Left lung (tissue), 4 donors: ENCODE measurements at regions not wholly inside any gene's neighbourhood (a gene's known extent, or its start where the extent isn't known, plus 50 kb on each side); places are given as distances from the start of the nearest gene placed in this dataset.

Source experiments
- ATAC-seq: fragments of 200-7000 bp; cut with Tn5 transposase; one replicate; pipeline ENCODE4 v1.9.1; 2020; ENCODE audit warnings: moderate library complexity
- DNase-seq, 4 donors: peaks; one replicate each; pipeline ENCODE4 v3.0.0-alpha.2; 2013 to 2020
- H3K27ac ChIP-seq, 2 donors: fragments of 200-600 bp; sonication (generic) in 1 of 2; one replicate each; pipeline versions ENCODE4 v1.5.0 to v1.8.0; 2020 to 2021
- H3K27me3 ChIP-seq, 2 donors: fragments of 200-600 bp; sonication (generic) in 1 of 2; one replicate each; pipeline versions ENCODE4 v1.5.0 to v1.8.0; 2020 to 2021
- H3K36me3 ChIP-seq, 2 donors: fragments of 200-600 bp; sonication (generic) in 1 of 2; one replicate each; pipeline versions ENCODE4 v1.5.0 to v1.8.0; 2020 to 2021
- H3K4me1 ChIP-seq, 2 donors: fragments of 200-600 bp; one replicate each; pipeline ENCODE4 v1.8.0; 2021
- H3K4me3 ChIP-seq, 2 donors: fragments of 200-600 bp; sonication (generic) in 1 of 2; one replicate each; pipeline versions ENCODE4 v1.5.0 to v1.8.0; 2020 to 2021; ENCODE audit warnings: mild to moderate bottlenecking in 1 of 2
- H3K9me3 ChIP-seq, 2 donors: fragments of 200-600 bp; sonication (generic) in 1 of 2; one replicate each; pipeline versions ENCODE4 v1.5.0 to v1.8.0; 2020 to 2021
- intact Hi-C, 2 donors: fragments of 100-400 bp; cut with DNase I; formaldehyde crosslinking; loops; one replicate each; pipeline versions ENCODE4 v1.11.2 to v1.14.2; 2022
- TF ChIP-seq, protein P1 (sequence below), 2 donors: fragments of 200-600 bp; sonication (generic) in 1 of 2; IDR thresholded peaks; one replicate each; pipeline versions ENCODE4 v1.5.0 to v1.8.0; 2021; ENCODE audit warnings: antibody characterized with exemption in 2 of 2
- donor health status: DM: no; HTN: yes; CAD: no.
- donor health status: DM: no; HTN: no; CAD: no.

DNA sequence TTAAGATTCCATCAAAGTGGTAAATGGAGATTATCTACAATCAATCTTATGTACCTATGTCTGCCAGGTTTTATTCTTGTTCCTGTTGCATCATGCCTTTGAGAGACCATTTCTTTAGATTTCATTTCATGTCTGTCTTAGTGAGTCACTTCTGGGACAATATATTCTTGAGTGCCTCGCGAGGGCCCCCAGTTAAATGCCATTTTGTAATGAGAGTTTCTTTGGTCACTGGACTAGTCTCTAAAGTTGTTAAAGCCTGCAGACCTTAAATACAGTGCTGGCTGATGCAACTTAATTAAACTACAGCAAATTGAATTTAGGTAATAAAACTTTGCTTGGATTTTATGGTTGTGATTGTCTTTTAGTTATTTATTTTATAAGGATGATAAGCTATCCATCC is 87.2 kb upstream of the PITX2 start:
- H3K27ac ChIP-seq = no peak overlapping the region
- H3K36me3 ChIP-seq = no peaks in the 10 kb centered on the region
- intact Hi-C loops = no loop called here
- ATAC-seq (no peak), DNase-seq (no peak)
- TF ChIP-seq, protein P1, sequence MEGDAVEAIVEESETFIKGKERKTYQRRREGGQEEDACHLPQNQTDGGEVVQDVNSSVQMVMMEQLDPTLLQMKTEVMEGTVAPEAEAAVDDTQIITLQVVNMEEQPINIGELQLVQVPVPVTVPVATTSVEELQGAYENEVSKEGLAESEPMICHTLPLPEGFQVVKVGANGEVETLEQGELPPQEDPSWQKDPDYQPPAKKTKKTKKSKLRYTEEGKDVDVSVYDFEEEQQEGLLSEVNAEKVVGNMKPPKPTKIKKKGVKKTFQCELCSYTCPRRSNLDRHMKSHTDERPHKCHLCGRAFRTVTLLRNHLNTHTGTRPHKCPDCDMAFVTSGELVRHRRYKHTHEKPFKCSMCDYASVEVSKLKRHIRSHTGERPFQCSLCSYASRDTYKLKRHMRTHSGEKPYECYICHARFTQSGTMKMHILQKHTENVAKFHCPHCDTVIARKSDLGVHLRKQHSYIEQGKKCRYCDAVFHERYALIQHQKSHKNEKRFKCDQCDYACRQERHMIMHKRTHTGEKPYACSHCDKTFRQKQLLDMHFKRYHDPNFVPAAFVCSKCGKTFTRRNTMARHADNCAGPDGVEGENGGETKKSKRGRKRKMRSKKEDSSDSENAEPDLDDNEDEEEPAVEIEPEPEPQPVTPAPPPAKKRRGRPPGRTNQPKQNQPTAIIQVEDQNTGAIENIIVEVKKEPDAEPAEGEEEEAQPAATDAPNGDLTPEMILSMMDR (IDR thresholded peaks at IDR 0.05) = no peak
- no peaks in the 10 kb centered on the region for H3K9me3 ChIP-seq
- H3K4me3 ChIP-seq = no peak overlapping the region
- H3K4me1 ChIP-seq = no peaks in the 10 kb centered on the region
- no peaks in the 10 kb centered on the region for H3K27me3 ChIP-seq

DNA sequence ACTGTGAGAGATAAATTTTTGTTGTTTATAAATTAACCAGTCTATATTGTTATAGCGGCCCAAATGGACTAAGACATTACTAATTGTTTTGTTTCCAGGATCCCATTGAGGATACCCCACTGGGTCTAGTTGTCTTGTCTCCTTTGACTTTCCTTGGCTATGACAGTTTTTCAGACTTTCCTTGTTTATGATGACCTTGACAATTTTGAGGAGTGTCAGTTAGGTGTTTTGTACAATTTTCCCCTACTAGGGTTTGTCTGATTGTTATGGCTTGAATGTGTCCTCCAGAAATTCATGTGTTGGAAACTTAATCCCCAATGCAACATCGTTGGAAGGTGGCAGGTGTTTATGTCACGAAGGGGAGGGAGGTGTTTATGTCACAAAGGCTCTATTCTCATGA is 89.6 kb upstream of the PITX2 start:
- no peaks in the 10 kb centered on the region for H3K27me3 ChIP-seq
- H3K27ac ChIP-seq = no peak overlapping the region
- no peaks in the 10 kb centered on the region for H3K9me3 ChIP-seq
- no peak overlapping the region for H3K4me3 ChIP-seq
- DNase-seq (no peak), ATAC-seq (no peak)
- intact Hi-C loops = no loop called here
- TF ChIP-seq, protein P1 (IDR thresholded peaks at IDR 0.05) = no peak
- no peaks in the 10 kb centered on the region for H3K36me3 ChIP-seq
- no peaks in the 10 kb centered on the region for H3K4me1 ChIP-seq

DNA sequence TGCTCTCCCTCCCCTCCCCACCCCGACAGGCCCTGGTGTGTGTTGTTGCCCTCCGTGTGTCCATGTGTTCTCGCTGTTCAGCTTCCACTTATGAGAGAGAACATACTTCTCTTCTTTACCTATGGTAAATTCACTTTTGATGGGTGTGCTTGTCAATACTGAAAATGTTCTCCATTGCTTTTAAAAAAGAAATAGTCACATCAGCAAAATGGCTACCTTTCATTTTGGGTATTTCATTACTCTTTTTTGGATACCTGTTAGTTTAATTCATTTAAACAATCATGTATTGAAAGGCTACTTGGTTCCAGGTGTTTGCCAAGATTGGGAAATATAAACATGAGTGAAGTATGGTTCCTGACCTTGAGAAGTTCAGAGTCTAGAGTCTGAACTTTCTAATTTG is 107.4 kb upstream of the PITX2 start:
- intact Hi-C loops = no loop called here
- ATAC-seq = no peak
- TF ChIP-seq, protein P1 (IDR thresholded peaks at IDR 0.05) = no peak
- H3K27ac ChIP-seq = no peak overlapping the region
- peaks cover 0 to 2% of the 10 kb centered on the region in 2 donors for H3K9me3 ChIP-seq
- no peaks in the 10 kb centered on the region for H3K4me1 ChIP-seq
- H3K4me3 ChIP-seq = no peak overlapping the region
- H3K36me3 ChIP-seq = no peaks in the 10 kb centered on the region
- no peaks in the 10 kb centered on the region for H3K27me3 ChIP-seq
- no peak for DNase-seq

DNA sequence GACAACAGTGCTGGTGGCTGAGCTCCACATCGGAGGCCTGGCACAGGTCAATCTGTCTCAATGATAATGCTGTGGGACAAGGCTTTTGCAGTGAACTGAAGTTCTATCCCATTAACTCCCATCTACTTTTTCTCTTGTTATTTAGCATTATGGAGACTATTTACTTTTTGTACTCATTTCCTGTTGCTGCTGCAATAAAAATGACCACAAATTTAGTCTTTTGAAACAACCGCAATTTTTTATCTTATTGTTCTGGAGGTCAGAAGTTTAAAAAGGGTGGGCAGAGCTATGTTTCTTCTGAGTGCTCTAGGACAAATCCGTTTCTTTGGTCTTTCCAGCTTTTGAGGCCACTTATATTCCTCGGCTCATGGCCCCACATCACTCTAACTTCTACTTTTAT is 111.0 kb upstream of the PITX2 start:
- ATAC-seq (no peak), DNase-seq (no peak)
- H3K9me3 ChIP-seq = no peaks in the 10 kb centered on the region
- no peaks in the 10 kb centered on the region for H3K36me3 ChIP-seq
- no peaks in the 10 kb centered on the region for H3K27me3 ChIP-seq
- no peak overlapping the region for H3K4me3 ChIP-seq
- H3K27ac ChIP-seq = no peak overlapping the region
- intact Hi-C loops = no loop called here
- H3K4me1 ChIP-seq = no peaks in the 10 kb centered on the region
- TF ChIP-seq, protein P1 (IDR thresholded peaks at IDR 0.05) = no peak

DNA sequence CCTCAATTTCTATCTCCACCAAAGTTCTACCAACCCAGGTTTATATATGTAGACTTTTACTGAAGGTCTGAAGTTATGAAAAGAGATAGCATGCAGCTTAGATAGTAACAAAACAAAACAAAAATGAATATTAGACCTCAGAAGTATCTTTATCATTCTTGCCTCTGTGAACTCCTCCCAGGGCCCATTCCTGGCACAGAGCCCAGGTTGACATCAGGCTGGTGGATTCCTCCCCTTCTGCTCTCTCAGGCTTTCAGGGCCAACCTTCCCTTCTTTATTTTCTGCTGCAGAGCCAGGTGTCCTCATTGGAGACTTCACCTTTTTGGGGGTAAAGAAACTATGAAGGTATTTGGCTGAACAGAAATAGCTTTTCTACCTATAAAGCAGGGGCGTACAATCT is 112.8 kb upstream of the PITX2 start:
- Histone ChIP-seq H3K9me3 (no peaks in the 10 kb centered on the region), H3K4me1 (no peaks in the 10 kb centered on the region), H3K27ac (no peak overlapping the region), H3K36me3 (no peaks in the 10 kb centered on the region), H3K4me3 (no peak overlapping the region), H3K27me3 (no peaks in the 10 kb centered on the region)
- no peak for DNase-seq
- intact Hi-C loops = no loop called here
- TF ChIP-seq, protein P1 (IDR thresholded peaks at IDR 0.05) = no peak
- ATAC-seq = no peak
